ENCODE measurements at regions not wholly inside any gene's neighbourhood (a gene's known extent, or its start where the extent isn't known, plus 50 kb on each side); places are given as distances from the start of the nearest gene placed in this dataset.

DNA sequence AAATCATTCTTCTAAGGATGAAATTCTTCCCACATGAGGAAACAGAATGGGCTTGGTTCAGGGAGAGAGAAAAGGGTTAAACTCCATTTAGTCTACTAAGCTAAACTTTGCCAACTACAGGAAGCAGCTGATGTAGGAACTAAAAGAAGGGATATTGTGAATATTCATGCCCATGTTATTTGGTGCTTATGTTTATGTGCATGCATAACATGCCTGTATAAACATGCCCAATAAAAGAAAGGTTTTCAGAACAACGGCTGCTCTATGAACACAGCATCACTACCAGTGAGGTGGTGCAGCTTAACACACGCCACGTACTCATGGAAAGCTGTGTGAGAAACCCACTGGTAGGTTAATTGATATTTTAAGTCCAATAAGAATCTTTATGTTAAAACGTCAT, 59.4 kb upstream of the VGLL4 start:
- no peak for DNase-seq (ENCODE audit: low read depth, low spot score)
- TF ChIP-seq FOXP2 (optimal IDR thresholded peaks at IDR 0.05; ENCODE audit: control extremely low read depth, extremely low read length, insufficient read depth) (no peak), EZH2 (IDR thresholded peaks at IDR 0.05) (no peak), POLR2AphosphoS5 (IDR thresholded peaks at IDR 0.05; ENCODE audit: borderline replicate concordance, low read depth, low read length) (no peak)
- Histone ChIP-seq H3K9me3 (ENCODE audit: low read depth, low read length) (no peaks in the 10 kb centered on the region), H3K9ac (ENCODE audit: insufficient read length) (no peak overlapping the region), H3K36me3 (ENCODE audit: insufficient read depth, low read length) (no peaks in the 10 kb centered on the region), H3K27ac (no peak overlapping the region), H3K4me3 (no peak overlapping the region)

DNA sequence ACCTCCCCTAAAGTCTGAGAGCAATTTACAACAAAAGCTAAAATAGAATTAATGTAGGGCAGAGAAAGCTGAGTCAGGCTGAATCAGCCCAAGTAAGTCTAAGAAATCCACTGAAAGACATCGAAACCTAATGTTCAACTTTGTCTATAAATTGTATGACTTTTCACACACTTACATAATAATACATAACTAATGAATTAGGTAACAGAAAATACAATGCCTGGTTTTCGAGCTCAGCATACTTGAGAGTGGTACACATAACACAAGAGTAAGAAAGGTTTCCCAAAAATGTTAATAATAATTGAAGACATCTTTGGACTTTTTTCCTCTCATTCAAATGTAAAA, 55.3 kb upstream of the VGLL4 start:
- no peak overlapping the region for H3K27ac ChIP-seq
- H3K4me3 ChIP-seq: no peak overlapping the region
- no peak for TF ChIP-seq POLR2AphosphoS5 (IDR thresholded peaks at IDR 0.05; ENCODE audit: borderline replicate concordance, low read depth, low read length)
- TF ChIP-seq EZH2 (IDR thresholded peaks at IDR 0.05): no peak
- TF ChIP-seq FOXP2 (optimal IDR thresholded peaks at IDR 0.05; ENCODE audit: control extremely low read depth, extremely low read length, insufficient read depth): no peak

DNA sequence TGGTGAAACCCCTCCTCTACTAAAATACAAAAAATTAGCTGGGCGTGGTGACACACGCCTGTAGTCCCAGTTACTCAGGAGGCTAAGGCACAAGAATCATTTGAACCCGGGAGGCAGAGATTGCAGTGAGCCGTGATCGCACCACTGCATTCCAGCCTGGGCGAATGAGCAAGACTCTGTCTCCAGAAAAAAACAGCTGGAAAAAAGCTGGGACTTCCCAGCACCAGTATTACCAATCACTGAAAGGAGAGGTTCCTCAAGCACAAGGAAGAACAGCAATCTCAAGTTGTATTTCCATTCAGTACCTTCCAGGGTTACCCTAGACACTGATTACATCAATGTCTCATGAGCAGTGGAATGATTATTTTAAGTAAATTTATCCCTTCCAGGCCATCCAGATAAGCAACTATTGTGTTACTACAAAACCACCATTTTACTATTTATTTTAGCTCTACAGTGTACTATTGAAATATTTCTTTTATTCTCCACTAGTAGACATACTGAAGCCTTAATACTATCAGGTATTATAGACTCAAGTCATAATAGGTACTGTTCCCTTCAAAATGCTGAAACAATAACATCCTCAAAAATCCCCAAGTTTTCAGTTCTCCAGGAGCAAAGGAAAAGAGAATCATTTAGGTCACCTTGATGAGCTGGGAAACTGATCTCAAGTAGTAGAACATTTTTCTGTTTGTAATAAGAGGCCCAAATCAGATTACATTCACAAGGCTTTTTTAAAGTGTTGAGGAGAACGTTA, 54.8 kb upstream of the VGLL4 start:
- no peak for DNase-seq (ENCODE audit: low read depth, low spot score)
- no peak overlapping the region for H3K4me3 ChIP-seq
- H3K27ac ChIP-seq: no peak overlapping the region
- H3K9ac ChIP-seq (ENCODE audit: insufficient read length): no peak overlapping the region
- H3K36me3 ChIP-seq (ENCODE audit: insufficient read depth, low read length): no peaks in the 10 kb centered on the region
- no peaks in the 10 kb centered on the region for H3K9me3 ChIP-seq (ENCODE audit: low read depth, low read length)
- no peak for TF ChIP-seq POLR2AphosphoS5 (IDR thresholded peaks at IDR 0.05; ENCODE audit: borderline replicate concordance, low read depth, low read length)
- no peak for TF ChIP-seq FOXP2 (optimal IDR thresholded peaks at IDR 0.05; ENCODE audit: control extremely low read depth, extremely low read length, insufficient read depth)
- no peak for TF ChIP-seq EZH2 (IDR thresholded peaks at IDR 0.05)

More for the DNA sequence above, 55.3 kb upstream of the VGLL4 start:
- no peak overlapping the region for H3K9ac ChIP-seq (ENCODE audit: insufficient read length)
- H3K9me3 ChIP-seq (ENCODE audit: low read depth, low read length): no peaks in the 10 kb centered on the region
- DNase-seq (ENCODE audit: low read depth, low spot score): no peak
- H3K36me3 ChIP-seq (ENCODE audit: insufficient read depth, low read length): no peaks in the 10 kb centered on the region

DNA sequence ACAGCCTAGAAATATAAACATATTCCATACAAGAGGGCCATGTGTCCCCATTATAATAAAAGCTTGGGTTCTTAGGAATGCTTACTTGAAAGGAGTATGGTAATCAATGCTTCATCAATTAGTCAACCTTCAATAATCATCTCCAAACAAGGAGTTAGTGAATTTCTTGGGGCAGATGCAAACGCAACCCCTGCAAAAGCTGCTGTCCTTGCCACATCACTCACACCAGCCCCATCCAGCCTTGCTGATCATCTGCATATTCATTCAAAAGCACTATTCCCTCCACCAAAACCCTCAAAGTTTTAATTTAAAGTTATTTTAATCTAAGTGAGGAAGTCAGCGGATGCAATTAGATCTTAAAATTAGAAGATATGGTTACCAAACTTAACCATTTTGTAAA, 54.0 kb upstream of the VGLL4 start:
- DNase-seq (ENCODE audit: low read depth, low spot score): no peak
- H3K9me3 ChIP-seq (ENCODE audit: low read depth, low read length): no peaks in the 10 kb centered on the region
- H3K4me3 ChIP-seq: no peak overlapping the region
- no peaks in the 10 kb centered on the region for H3K36me3 ChIP-seq (ENCODE audit: insufficient read depth, low read length)
- no peak overlapping the region for H3K27ac ChIP-seq
- TF ChIP-seq FOXP2 (optimal IDR thresholded peaks at IDR 0.05; ENCODE audit: control extremely low read depth, extremely low read length, insufficient read depth): no peak
- no peak for TF ChIP-seq POLR2AphosphoS5 (IDR thresholded peaks at IDR 0.05; ENCODE audit: borderline replicate concordance, low read depth, low read length)
- no peak for TF ChIP-seq EZH2 (IDR thresholded peaks at IDR 0.05)
- H3K9ac ChIP-seq (ENCODE audit: insufficient read length): no peak overlapping the region

- H3K4me3 ChIP-seq: no peak overlapping the region
Observed at GRCh38 chr3:11696054-11696453, 52.3 kb upstream of the VGLL4 start.

More at GRCh38 chr3:11696054-11696453, 52.3 kb upstream of the VGLL4 start:
- Histone ChIP-seq H3K27ac (no peak overlapping the region), H3K36me3 (ENCODE audit: insufficient read depth, low read length) (no peaks in the 10 kb centered on the region), H3K9me3 (ENCODE audit: low read depth, low read length) (no peaks in the 10 kb centered on the region), H3K9ac (ENCODE audit: insufficient read length) (no peak overlapping the region)
- no peak for DNase-seq (ENCODE audit: low read depth, low spot score)
- TF ChIP-seq POLR2AphosphoS5 (IDR thresholded peaks at IDR 0.05; ENCODE audit: borderline replicate concordance, low read depth, low read length) (no peak), FOXP2 (optimal IDR thresholded peaks at IDR 0.05; ENCODE audit: control extremely low read depth, extremely low read length, insufficient read depth) (no peak), EZH2 (IDR thresholded peaks at IDR 0.05) (no peak)
